Fibroblast of mammary gland (primary cell): ENCODE measurements at regions not wholly inside any gene's neighbourhood (a gene's known extent, or its start where the extent isn't known, plus 50 kb on each side); places are given as distances from the start of the nearest gene placed in this dataset.

Experiments
- DNase-seq: peaks from one replicate; pipeline ENCODE4 v3.0.0-alpha.2; 2010; ENCODE audit warnings: low read depth
- H3K4me3 ChIP-seq: 2 replicates; pipeline ENCODE4 v1.5.1; 2011; ENCODE audit warnings: low read depth, mild to moderate bottlenecking, low read length, moderate library complexity; ENCODE audit not compliant: control insufficient read depth
- CTCF ChIP-seq: conservative IDR thresholded peaks from 2 replicates; pipeline ENCODE4 v1.5.1; 2011; ENCODE audit warnings: low read depth, low read length, inconsistent platforms; ENCODE audit not compliant: control insufficient read depth, insufficient read depth

- DNase-seq, result peak; percentile 13
- TF ChIP-seq CTCF, result no peak
- no peak overlapping the region for H3K4me3 ChIP-seq
Observed at GRCh38 chr1:47656719-47657685, 219.2 kb downstream of the FOXD2 start.

DNA sequence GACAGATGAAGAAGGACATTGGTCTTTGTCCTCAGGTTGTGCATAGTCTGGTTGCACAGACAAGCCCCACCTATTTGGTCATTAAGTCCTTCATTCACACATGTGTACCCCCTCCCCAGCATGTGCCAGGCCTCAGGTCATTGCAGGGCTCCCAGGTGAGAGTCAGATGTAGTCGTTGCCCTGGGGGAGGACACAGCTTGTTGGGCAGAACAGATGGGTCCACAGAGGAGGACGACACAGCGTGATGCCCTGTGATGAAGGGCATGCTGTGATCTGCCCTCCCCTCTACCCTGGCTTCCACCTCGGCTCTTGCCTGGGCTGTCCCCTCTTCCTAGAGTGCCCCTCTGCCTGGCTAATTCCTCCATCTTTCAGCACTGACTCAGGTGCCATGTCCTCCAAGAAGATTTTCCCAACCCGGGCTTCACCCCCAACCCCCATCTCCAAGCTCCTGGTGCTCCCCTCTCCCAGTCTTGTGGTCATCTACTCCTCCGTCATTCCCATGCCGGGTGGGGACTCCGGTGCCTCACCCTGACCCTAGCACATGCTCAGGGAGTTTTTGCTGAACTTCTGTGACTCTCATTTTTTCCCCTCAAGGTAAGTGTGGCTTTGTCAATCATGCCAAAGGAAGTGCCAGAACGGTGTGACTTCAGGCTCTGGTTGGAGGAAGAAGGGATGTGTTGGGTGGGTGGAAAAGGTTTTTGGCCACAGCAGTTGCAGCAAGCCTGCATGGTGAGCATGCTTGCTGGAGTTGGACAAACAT lies 220.5 kb downstream of the FOXD2 start:
- DNase-seq, result no peak
- no peak overlapping the region for H3K4me3 ChIP-seq
- TF ChIP-seq CTCF, result no peak

- no peak overlapping the region for H3K4me3 ChIP-seq
- no peak for DNase-seq
- TF ChIP-seq CTCF, result no peak
Observed at GRCh38 chr1:47659146-47659545, 221.3 kb downstream of the FOXD2 start.

DNA sequence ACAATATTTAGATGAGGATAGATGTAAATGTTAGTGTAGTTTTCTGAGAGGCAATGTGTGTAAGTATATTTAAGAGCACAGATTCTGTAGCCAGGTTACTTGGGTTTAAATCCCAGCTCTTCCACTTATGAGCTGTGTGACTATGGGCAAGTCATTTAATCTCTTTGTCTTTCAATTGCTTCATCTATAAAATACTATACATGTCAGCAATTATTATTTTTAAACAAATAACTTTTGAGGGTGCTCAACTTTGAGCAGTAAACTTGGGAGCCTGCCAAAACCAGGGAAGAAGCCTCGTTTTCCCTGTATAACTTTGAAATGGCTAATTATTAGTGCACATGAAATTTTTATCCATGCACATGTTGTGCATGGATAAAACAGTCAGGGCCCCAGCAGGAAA lies 222.8 kb downstream of the FOXD2 start:
- TF ChIP-seq CTCF, result no peak
- no peak overlapping the region for H3K4me3 ChIP-seq
- no peak for DNase-seq

GRCh38 chr1:47661040-47661439 lies 223.2 kb downstream of the FOXD2 start:
- no peak overlapping the region for H3K4me3 ChIP-seq
- TF ChIP-seq CTCF, result no peak
- DNase-seq, result no peak

DNA sequence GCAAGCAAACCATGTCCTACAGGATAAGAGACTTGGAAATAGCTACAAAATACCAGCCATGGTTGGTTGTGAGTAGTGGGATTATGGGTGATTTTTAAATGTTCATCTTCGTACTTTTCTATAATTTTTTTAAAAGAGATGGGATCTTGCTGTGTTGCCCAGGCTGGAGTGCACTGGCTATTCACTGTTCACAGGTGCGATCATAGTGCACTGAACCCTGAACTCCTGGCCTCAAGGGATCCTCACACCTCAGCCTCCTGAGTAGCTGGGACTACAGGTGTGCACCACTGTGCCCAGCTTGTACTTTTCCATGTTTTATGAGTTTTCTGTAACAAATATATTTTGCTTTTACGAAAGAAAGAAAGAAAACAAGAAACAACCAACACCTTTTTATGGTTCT lies 224.2 kb downstream of the FOXD2 start:
- DNase-seq, result no peak
- H3K4me3 ChIP-seq, result no peak overlapping the region
- TF ChIP-seq CTCF, result no peak
